Left renal pelvis (tissue), 4 donors: ENCODE measurements at regions not wholly inside any gene's neighbourhood (a gene's known extent, or its start where the extent isn't known, plus 50 kb on each side); places are given as distances from the start of the nearest gene placed in this dataset.
"Not testable (repeated sequence)": the region's sequence is repeated elsewhere in the genome, so short reads cannot be mapped to it uniquely, and the experiment has no call there.

Source experiments
- DNase-seq, 4 donors: peaks; one replicate each; pipeline ENCODE4 v3.0.0-alpha.2; 2013; ENCODE audit warnings: low read depth in 4 of 4, low spot score in 3 of 4

DNA sequence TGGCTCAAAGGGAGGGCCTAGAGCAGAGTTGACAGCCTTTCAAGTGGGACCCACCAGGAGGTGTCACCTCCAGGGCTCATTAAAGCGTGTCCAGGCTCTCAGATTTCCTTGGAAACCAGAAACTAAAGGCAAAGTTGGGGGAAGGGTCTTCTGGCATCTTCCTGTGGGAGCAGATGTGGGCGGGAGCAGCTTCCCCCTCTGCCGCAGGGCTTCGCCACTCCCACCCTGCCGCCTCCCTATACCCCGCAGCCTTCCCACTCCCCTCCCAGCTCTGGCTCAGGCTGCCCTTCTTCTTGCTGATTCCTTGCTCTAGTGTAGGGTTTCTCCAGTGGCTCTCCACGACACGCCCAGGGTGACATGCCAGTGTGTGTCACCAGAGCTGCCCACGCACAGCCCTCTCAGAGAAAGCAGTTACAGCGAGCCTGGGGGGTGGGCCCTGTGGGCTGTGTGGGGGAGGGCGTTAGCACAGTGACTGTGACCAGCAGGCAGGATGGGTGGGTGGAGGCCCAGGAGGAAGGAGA, 91.6 kb upstream of the LRPAP1 start:
- DNase-seq = not testable (repeated sequence)

DNA sequence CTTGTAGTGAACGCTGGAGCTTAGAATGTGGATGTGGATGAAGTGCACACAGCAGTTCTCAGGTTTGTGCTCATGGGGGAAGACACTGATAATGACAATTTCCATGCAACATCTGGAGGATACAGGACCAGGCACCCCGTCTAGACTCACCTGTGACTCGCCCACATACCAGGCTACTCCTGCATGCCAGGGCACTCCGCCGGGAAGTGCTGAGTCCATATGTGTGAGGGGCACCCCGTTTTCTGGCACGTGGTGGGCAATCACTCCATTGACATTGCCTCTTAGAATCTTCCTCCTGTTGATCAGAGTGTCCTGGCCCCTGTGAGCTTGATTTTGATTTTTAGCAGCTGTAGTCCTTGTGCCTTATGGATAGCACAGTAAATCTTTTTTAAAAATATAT, 90.9 kb upstream of the LRPAP1 start:
- DNase-seq = no peak

GRCh38 chr4:3620365-3620764, 88.1 kb upstream of the LRPAP1 start:
- not testable (repeated sequence) for DNase-seq

DNA sequence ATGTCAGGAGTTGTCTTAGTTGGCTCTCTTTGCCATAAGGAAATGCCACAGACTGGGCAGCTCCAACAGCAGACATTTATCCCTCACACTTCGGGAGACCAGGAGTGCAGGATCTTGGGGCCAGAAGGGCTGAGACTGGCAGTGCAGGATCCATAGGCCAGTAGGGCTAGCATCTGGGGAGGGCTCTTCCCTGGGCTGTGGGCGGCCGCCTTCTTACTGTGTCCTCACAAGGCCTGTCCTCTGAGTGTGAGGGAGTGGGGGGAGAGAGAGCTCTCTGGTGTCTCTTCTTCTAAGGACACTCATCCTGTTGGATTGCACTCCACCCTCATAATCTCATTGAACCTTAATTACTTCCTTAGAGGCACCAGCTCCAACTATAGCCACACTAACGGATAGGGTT, 87.5 kb upstream of the LRPAP1 start:
- DNase-seq = not testable (repeated sequence)

DNA sequence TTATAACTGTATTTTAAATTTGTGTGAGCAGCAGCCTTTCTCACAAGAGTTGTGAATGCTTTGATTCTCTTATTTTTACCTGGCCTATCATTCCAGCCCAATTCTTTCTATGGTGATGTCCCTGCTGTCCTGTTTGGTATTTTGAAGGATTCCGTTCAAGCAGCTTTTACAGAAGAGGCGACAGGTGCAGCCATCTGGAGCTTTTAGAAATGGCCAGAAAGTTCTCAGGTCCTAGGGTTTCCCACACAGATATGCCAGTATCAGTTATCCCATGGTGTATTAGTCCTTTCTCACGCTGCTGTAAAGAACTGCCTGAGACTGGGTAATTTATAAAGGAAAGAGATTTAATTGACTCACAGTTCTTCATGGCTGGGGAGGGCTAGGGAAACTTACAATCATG, 86.1 kb upstream of the LRPAP1 start:
- DNase-seq = not testable (repeated sequence)

- no peak for DNase-seq
Measured at GRCh38 chr4:3615386-3616286, 83.4 kb upstream of the LRPAP1 start.

- no peak for DNase-seq
Measured at GRCh38 chr4:3614731-3614980, 82.4 kb upstream of the LRPAP1 start.

GRCh38 chr4:3613967-3614730, 81.9 kb upstream of the LRPAP1 start:
- DNase-seq = no peak

- no peak for DNase-seq
Measured at GRCh38 chr4:3612934-3613333, 80.7 kb upstream of the LRPAP1 start.

DNA sequence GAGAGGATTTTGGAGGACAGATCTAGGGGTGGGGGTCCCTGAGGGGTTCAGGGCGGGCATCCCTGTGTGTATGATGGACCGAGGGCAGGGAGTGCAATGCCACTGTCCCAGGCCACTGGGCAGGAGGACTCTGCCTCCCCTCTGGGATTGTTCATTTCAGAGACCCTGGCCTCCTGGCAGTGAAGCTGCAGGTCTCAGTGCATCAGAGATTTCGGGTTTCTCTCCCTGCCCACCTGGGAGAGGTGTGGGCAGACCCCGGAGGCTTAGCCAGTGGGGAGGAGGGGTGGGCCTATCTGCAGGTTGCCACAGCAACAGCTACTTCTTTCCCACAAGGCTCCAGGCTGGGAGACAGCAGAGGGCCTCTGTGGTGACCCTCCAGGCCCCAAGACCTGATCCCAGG, 80.1 kb upstream of the LRPAP1 start:
- DNase-seq = no peak

DNA sequence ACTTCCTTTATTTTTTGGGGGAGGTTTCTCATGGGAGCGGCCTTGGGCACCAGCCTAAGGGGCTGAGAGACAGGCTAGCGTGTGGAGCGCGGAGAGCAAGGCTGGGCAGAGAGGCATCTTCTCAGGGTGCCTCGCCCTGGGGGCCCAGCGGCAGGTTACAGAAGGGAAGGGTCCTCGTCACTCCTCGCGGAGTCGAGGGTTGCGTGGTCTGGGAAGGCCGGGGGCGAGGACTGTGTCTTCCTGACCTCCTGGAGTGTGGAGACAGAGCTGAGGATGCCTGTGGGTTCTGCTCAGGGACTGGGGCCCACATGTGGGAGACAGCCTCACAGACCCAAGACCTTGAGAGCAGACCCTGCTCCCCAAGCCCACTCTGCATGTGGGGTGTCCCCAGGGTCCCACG, 79.6 kb upstream of the LRPAP1 start:
- DNase-seq = no peak

DNA sequence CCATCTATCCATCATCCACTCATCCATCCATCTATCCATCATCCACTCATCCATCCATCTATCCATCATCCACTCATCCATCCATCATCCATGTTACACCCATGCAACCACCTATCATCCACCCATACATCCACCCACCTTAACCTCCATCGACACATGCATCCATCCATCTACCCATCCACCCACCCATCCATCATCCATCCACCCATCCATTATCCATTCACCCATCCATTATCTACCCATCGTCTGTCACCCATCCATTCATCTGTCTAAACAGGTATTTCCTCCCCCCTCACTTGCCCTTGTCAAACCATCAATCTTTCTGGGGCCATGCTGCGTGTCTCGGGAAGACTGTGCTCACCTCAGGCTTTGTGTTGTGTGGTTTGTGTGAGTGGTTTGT, 78.6 kb upstream of the LRPAP1 start:
- DNase-seq = not testable (repeated sequence)

DNA sequence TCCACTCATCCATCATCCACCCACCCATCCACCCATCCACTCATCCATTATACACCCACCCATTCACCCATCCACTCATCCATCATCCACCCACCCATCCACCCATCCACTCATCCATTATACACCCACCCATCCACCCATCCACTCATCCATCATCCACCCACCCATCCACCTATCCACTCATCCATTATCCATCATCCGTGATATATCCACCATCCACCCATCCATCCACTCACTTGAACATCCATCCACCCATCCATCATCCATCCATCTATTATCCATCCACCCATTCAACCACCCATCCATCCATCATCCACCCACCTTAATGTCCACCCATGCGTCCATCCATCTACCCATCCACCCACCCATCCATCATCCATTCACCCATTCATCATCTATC, 77.7 kb upstream of the LRPAP1 start:
- DNase-seq = not testable (repeated sequence)

GRCh38 chr4:3607690-3608552, 75.7 kb upstream of the LRPAP1 start:
- DNase-seq = no peak

DNA sequence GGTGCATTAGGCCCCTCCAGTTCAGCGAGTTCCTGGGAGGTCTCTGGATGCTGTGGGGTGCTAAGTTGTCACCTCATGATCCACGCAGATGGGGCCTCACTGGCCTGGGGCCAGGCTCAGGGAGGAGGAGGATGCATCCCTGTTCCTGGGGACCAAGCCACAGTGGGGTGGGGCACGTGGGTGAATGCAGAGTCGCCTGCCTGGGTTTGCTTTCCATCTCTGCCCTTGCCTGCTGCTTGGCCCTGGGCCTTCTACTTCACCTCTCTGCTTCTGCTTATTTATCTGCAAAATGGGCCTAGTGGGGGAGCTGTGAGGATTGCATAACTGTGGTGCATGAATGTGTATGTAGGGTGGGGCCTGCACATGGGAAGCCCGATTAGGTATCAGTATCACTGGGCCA, 74.6 kb upstream of the LRPAP1 start:
- not testable (repeated sequence) for DNase-seq

GRCh38 chr4:3606271-3606670, 74.0 kb upstream of the LRPAP1 start:
- not testable (repeated sequence) for DNase-seq

GRCh38 chr4:3605491-3605890, 73.3 kb upstream of the LRPAP1 start:
- no peak for DNase-seq

- DNase-seq = not testable (repeated sequence)
Measured at GRCh38 chr4:3602886-3603645, 70.8 kb upstream of the LRPAP1 start.

DNA sequence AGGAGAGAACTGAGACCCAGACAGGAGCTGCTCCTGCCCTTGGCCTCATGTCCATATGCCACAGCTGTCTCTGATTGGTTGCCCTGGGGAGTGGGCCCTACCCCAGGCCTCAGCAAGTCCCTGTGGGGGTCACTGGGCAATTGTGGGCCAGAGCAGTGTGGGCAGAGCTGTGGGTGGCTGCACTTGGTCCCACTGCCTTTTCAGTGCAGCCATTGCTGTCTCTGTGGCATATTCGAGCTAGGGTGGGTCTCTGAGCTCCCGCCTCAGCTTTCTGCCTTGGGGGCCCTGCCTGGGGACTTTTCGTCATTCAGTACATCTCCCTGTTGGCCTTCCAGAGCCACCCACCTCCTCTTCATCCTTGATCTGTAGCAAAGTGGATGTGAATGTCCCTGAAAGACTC, 69.8 kb upstream of the LRPAP1 start:
- no peak for DNase-seq

DNA sequence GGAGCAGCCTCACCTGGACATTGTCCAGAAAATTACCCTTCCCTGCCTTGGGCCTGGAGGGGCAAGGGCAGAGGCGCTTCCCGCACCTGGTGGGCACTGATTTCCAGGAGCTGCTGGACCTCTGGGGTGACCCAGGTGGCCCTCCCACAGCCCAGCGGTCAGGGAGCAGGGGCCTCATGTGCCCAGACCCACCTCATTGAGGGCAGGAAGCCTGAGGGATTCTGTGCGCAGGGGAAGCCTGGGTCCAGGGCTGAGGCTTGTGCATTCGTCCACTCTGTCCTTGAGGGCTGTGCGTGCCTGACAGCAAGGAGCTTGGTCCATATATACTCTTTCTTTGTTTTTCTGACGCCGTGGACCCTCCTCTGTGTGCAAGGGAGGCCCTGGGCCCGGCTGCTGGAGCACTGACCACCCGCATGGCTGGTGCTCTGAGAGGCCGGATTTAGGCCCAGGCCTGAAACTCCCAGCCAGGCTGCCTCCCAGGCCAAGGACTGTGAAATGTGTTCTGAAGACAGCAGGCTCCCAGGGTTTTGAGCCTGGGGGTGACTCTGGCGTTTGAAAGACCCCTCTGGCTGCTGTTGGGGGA, 69.0 kb upstream of the LRPAP1 start:
- not testable (repeated sequence) for DNase-seq
